DOHH2 (cell line): ENCODE measurements at regions not wholly inside any gene's neighbourhood (a gene's known extent, or its start where the extent isn't known, plus 50 kb on each side); places are given as distances from the start of the nearest gene placed in this dataset.

Source experiments
- H3F3A ChIP-seq: fragments of 200-600 bp; sonication (generic), shearing (Covaris generic); 2 replicates; pipeline ENCODE4 v1.6.0; 2016; ENCODE audit warnings: antibody characterized with exemption, mild to moderate bottlenecking; ENCODE audit not compliant: control insufficient read depth, insufficient read depth
- H3K27ac ChIP-seq: fragments of 200-600 bp; sonication (generic); 2 replicates; pipeline ENCODE4 v1.5.1; 2014; ENCODE audit warnings: low read depth, mild to moderate bottlenecking, low read length, moderate library complexity
- H3K27me3 ChIP-seq: fragments of 200-600 bp; sonication (generic); 2 replicates; pipeline ENCODE4 v1.6.1; 2014; ENCODE audit warnings: mild to moderate bottlenecking, low read length, mixed read lengths; ENCODE audit not compliant: control insufficient read depth
- H3K36me3 ChIP-seq: fragments of 200-600 bp; sonication (generic); 2 replicates; pipeline ENCODE4 v1.6.1; 2014; ENCODE audit warnings: mild to moderate bottlenecking, low read length, moderate library complexity, mixed read lengths; ENCODE audit not compliant: control insufficient read depth
- H3K4me1 ChIP-seq: fragments of 200-600 bp; sonication (generic); 2 replicates; pipeline ENCODE4 v1.6.1; 2014; ENCODE audit warnings: mild to moderate bottlenecking, low read length, mixed read lengths; ENCODE audit not compliant: control insufficient read depth
- H3K4me2 ChIP-seq: fragments of 200-600 bp; sonication (generic); 2 replicates; pipeline ENCODE4 v1.6.0; 2014; ENCODE audit warnings: mild to moderate bottlenecking, low read length, moderate library complexity
- H3K4me3 ChIP-seq: fragments of 200-600 bp; sonication (generic); 2 replicates; pipeline ENCODE4 v1.5.1; 2014; ENCODE audit warnings: mild to moderate bottlenecking, low read length, mixed read lengths
- H3K79me2 ChIP-seq: fragments of 200-600 bp; sonication (generic); 2 replicates; pipeline ENCODE4 v1.6.1; 2014; ENCODE audit warnings: mild to moderate bottlenecking, low read length, mixed read lengths; ENCODE audit not compliant: control insufficient read depth
- H3K9me2 ChIP-seq: fragments of 200-600 bp; sonication (generic); replicated peaks from 2 replicates; pipeline ENCODE4 v1.6.1; 2014; ENCODE audit warnings: mild to moderate bottlenecking, low read length, mixed read lengths; ENCODE audit not compliant: control insufficient read depth
- H3K9me3 ChIP-seq: fragments of 200-600 bp; sonication (generic); 2 replicates; pipeline ENCODE4 v1.6.1; 2014; ENCODE audit warnings: antibody characterized with exemption, low read length, mixed read lengths; ENCODE audit not compliant: control insufficient read depth, insufficient read depth
- H4K20me1 ChIP-seq: fragments of 200-600 bp; sonication (generic); 2 replicates; pipeline ENCODE4 v1.6.0; 2014; ENCODE audit warnings: low read depth, mild to moderate bottlenecking, antibody characterized with exemption, low read length, moderate library complexity; ENCODE audit not compliant: control insufficient read depth, insufficient read depth
- CTCF ChIP-seq: fragments of 200-600 bp; sonication (generic); IDR thresholded peaks from one replicate; pipeline ENCODE4 v1.5.1; 2014; ENCODE audit warnings: antibody characterized with exemption, mild to moderate bottlenecking, low read depth, low read length; ENCODE audit not compliant: poor library complexity, severe bottlenecking
- EZH2phosphoT487 ChIP-seq: fragments of 200-600 bp; sonication (generic); IDR thresholded peaks from 2 replicates; pipeline ENCODE4 v1.6.1; 2017; ENCODE audit warnings: borderline replicate concordance, mild to moderate bottlenecking, antibody characterized with exemption, low read length, moderate library complexity, mixed read lengths

GRCh38 chr1:163837206-163837605, 515.5 kb downstream of the NUF2 start:
- Histone ChIP-seq H3K4me2 (no peak overlapping the region), H3K27ac (no peak overlapping the region), H3K27me3 (no peaks in the 10 kb centered on the region), H3F3A (no peaks in the 10 kb centered on the region), H3K4me3 (no peak overlapping the region), H4K20me1 (no peaks in the 10 kb centered on the region), H3K4me1 (no peaks in the 10 kb centered on the region), H3K9me3 (no peaks in the 10 kb centered on the region), H3K79me2 (no peaks in the 10 kb centered on the region), H3K9me2 (no peaks in the 10 kb centered on the region), H3K36me3 (no peaks in the 10 kb centered on the region)
- TF ChIP-seq CTCF (no peak), EZH2phosphoT487 (no peak)

- H3K27me3 ChIP-seq, result no peaks in the 10 kb centered on the region
- no peaks in the 10 kb centered on the region for H3K36me3 ChIP-seq
- no peaks in the 10 kb centered on the region for H3K4me1 ChIP-seq
- no peak overlapping the region for H3K27ac ChIP-seq
- H3K9me3 ChIP-seq, result no peaks in the 10 kb centered on the region
- H3K9me2 ChIP-seq, result no peaks in the 10 kb centered on the region
- TF ChIP-seq CTCF (no peak), EZH2phosphoT487 (no peak)
- no peaks in the 10 kb centered on the region for H4K20me1 ChIP-seq
- no peak overlapping the region for H3K4me3 ChIP-seq
- no peaks in the 10 kb centered on the region for H3F3A ChIP-seq
- no peak overlapping the region for H3K4me2 ChIP-seq
- no peaks in the 10 kb centered on the region for H3K79me2 ChIP-seq
These were observed 520.8 kb downstream of the NUF2 start for GRCh38 chr1:163842571-163842970.

- Histone ChIP-seq H4K20me1 (no peaks in the 10 kb centered on the region), H3K4me3 (no peak overlapping the region), H3K9me2 (no peaks in the 10 kb centered on the region), H3K27me3 (no peaks in the 10 kb centered on the region), H3K79me2 (no peaks in the 10 kb centered on the region), H3K36me3 (no peaks in the 10 kb centered on the region), H3K4me1 (no peaks in the 10 kb centered on the region), H3K4me2 (no peak overlapping the region), H3K9me3 (no peaks in the 10 kb centered on the region), H3F3A (no peaks in the 10 kb centered on the region), H3K27ac (no peak overlapping the region)
- TF ChIP-seq EZH2phosphoT487 (no peak), CTCF (no peak)
These were observed 522.7 kb downstream of the NUF2 start for GRCh38 chr1:163844459-163844858.

- H3K4me3 ChIP-seq, result no peak overlapping the region
- no peaks in the 10 kb centered on the region for H3K36me3 ChIP-seq
- H4K20me1 ChIP-seq, result no peaks in the 10 kb centered on the region
- TF ChIP-seq CTCF, result no peak
- no peak for TF ChIP-seq EZH2phosphoT487
- no peaks in the 10 kb centered on the region for H3K9me2 ChIP-seq
- no peaks in the 10 kb centered on the region for H3K4me1 ChIP-seq
- no peaks in the 10 kb centered on the region for H3K27me3 ChIP-seq
- no peaks in the 10 kb centered on the region for H3K79me2 ChIP-seq
- H3F3A ChIP-seq, result no peaks in the 10 kb centered on the region
- H3K4me2 ChIP-seq, result no peak overlapping the region
- no peaks in the 10 kb centered on the region for H3K9me3 ChIP-seq
- no peak overlapping the region for H3K27ac ChIP-seq
These were observed 523.5 kb downstream of the NUF2 start for GRCh38 chr1:163845279-163845678.
